Cardiac muscle cell (in vitro differentiated cells and primary cell): ENCODE measurements at regions not wholly inside any gene's neighbourhood (a gene's known extent, or its start where the extent isn't known, plus 50 kb on each side); places are given as distances from the start of the nearest gene placed in this dataset.
"Not testable (repeated sequence)": the region's sequence is repeated elsewhere in the genome, so short reads cannot be mapped to it uniquely, and the experiment has no call there.

Experiments
- DNase-seq, 2 donors: peaks; one replicate each; pipeline versions ENCODE4 v3.0.0 to v3.0.0-alpha.2; 2010 to 2017; ENCODE audit warnings: low read depth in 1 of 2, low spot score in 1 of 2
- H3K27ac ChIP-seq: fragments of 200-600 bp; sonication (generic); 2 replicates; pipeline ENCODE4 v1.5.1; 2016
- H3K27me3 ChIP-seq: fragments of 200-600 bp; sonication (generic); 2 replicates; pipeline ENCODE4 v1.6.0; 2016; ENCODE audit warnings: control low read depth
- H3K36me3 ChIP-seq: fragments of 200-600 bp; sonication (generic); 2 replicates; pipeline ENCODE4 v1.5.1; 2016; ENCODE audit warnings: control low read depth
- H3K4me1 ChIP-seq: fragments of 200-600 bp; sonication (generic); 2 replicates; pipeline ENCODE4 v1.8.1; 2017; ENCODE audit warnings: low read depth, mild to moderate bottlenecking, mixed run types
- H3K4me3 ChIP-seq: fragments of 200-600 bp; sonication (generic); 2 replicates; pipeline ENCODE4 v1.5.1; 2016; ENCODE audit warnings: mild to moderate bottlenecking
- H3K9me3 ChIP-seq: fragments of 200-600 bp; sonication (generic); 2 replicates; pipeline ENCODE4 v1.5.1; 2017; ENCODE audit warnings: low read depth, mild to moderate bottlenecking, control low read depth
- TF ChIP-seq, protein P1 (sequence below): IDR thresholded peaks from 2 replicates; pipeline ENCODE4 v1.5.1; 2012; ENCODE audit warnings: low read depth, mild to moderate bottlenecking, low read length

DNA sequence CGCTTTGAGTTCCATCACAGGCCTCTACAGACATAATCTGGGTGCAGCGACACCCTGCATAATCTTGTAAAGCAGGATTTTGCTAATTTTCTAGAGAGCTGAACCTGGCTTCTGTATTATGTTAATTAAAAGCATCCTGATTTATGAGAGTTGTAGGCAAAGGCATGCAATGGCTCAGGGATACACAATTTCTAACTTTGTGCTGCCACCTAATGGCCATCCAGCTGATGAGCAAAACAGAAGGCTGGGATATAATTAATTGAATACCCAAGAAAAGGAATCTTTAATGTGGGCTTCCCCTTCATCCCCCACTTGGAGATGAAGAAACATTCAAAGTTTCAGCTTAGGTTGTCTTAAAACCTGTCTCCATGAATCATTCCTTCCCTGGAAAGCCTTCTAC, 78.1 kb downstream of the BMP15 start:
- Histone ChIP-seq H3K27me3 (no peaks in the 10 kb centered on the region), H3K4me1 (no peaks in the 10 kb centered on the region), H3K4me3 (no peak overlapping the region), H3K9me3 (no peaks in the 10 kb centered on the region), H3K36me3 (no peaks in the 10 kb centered on the region), H3K27ac (no peak overlapping the region)
- TF ChIP-seq, protein P1, sequence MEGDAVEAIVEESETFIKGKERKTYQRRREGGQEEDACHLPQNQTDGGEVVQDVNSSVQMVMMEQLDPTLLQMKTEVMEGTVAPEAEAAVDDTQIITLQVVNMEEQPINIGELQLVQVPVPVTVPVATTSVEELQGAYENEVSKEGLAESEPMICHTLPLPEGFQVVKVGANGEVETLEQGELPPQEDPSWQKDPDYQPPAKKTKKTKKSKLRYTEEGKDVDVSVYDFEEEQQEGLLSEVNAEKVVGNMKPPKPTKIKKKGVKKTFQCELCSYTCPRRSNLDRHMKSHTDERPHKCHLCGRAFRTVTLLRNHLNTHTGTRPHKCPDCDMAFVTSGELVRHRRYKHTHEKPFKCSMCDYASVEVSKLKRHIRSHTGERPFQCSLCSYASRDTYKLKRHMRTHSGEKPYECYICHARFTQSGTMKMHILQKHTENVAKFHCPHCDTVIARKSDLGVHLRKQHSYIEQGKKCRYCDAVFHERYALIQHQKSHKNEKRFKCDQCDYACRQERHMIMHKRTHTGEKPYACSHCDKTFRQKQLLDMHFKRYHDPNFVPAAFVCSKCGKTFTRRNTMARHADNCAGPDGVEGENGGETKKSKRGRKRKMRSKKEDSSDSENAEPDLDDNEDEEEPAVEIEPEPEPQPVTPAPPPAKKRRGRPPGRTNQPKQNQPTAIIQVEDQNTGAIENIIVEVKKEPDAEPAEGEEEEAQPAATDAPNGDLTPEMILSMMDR = peak; percentile 44
- peak; percentile 43 to 46 for DNase-seq

DNA sequence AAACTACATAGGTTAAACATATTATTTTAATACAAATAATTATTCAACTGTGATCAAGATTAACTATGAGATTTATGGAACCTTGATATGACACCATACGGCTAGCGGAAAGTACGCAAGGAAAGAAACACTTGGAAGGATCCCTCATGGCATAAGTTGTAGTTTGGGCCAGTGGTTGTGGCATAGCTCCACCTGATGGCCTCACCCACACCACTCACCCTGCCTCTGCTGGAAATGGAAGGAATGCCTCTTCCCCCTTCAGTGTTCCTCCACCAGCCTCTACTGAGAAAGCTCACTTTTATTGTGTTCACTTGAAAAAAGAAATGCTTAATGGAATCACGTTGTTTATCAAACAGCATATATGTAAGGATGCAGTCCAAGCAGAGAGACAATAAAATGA, 86.4 kb downstream of the BMP15 start:
- H3K36me3 ChIP-seq = no peaks in the 10 kb centered on the region
- no peaks in the 10 kb centered on the region for H3K27me3 ChIP-seq
- no peak for DNase-seq
- H3K27ac ChIP-seq = no peak overlapping the region
- no peaks in the 10 kb centered on the region for H3K4me1 ChIP-seq
- no peak overlapping the region for H3K4me3 ChIP-seq
- TF ChIP-seq, protein P1 = no peak
- no peaks in the 10 kb centered on the region for H3K9me3 ChIP-seq

DNA sequence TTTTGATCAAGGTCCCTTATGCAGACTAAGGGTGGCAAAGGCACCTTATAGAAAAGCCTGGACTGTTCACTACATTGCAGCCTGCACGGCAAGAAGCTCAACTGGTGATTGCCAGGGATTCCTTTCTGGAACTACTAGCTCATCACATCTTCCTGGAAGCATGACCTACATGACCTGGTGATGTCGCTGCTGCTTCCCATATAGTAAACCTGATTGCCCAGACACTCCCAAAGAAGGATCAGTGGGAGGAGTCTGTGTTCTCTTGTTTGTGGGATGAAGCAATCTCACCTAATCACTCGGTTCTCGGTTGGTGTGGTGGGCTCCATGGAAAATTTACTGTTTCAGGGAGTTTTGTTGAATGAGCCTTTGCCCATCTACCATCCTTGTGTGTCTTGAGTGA, 89.8 kb downstream of the BMP15 start:
- not testable (repeated sequence) for H3K36me3 ChIP-seq, H3K9me3 ChIP-seq, DNase-seq, H3K4me3 ChIP-seq, H3K4me1 ChIP-seq, H3K27ac ChIP-seq, H3K27me3 ChIP-seq

DNA sequence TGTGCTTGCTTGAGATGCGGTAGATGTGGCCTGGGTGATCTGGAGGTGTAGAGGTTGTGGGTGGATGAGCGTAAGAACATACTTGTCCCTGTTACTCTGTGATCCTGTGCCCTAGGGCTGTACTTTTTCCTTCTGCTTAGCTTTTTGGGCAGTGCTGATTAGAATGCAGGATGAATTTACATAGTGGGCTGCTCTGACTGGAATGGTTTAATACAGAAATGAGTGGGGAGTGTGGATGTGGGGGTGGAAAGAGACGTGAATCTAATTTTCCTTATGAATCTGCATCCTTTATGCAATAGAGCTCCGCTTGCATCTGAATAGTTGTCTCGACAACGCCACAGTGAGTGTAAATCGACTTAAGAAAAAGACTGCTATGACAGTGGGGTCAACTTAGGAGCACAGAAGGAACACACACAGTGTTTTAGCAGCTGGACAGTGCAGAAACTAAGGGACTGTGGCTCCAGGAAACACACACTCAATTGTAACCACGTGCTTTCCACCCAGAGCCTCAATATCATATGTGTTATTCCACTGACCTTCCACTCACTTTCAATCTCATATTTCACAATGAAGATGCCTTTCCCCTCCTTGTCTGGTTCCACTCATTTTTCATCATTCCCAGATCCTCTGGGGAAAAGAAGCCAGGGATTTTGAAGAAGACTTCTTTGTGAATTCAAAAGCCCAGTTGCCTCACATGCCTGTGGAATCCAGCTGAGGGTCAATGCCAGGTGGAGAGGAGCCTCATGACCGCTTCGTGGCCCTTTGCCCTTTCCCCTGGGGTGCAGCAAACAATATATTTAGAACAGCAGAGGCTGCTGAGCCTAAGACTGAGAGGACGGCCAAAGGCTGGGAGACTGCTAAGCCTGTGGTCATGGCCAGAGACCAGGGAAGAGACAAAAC, 91.4 kb downstream of the BMP15 start:
- H3K27me3 ChIP-seq, H3K36me3 ChIP-seq, H3K4me3 ChIP-seq, H3K4me1 ChIP-seq, DNase-seq, H3K9me3 ChIP-seq, H3K27ac ChIP-seq: not testable (repeated sequence)

DNA sequence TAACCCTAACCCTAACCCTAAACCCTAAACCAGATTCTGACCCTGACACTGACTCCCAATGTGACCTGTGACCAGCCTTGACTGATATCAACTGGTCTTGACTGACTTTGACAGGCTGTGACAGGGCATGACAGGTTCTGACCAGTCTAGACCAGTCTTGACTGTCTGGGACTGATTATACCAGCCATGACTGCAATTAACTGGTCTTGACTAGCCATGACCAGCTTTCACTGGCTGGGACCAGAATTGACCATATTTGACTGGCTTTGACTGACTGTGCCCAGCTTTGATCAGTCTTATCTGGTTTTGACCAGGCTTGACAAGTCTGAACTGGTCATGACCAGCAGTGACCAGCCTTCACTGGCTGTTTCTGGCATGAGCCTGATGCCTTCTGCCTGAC, 95.5 kb downstream of the BMP15 start:
- Histone ChIP-seq H3K36me3 (no peaks in the 10 kb centered on the region), H3K9me3 (no peaks in the 10 kb centered on the region), H3K27me3 (no peaks in the 10 kb centered on the region), H3K4me3 (no peak overlapping the region), H3K27ac (no peak overlapping the region), H3K4me1 (no peaks in the 10 kb centered on the region)
- TF ChIP-seq, protein P1 = no peak
- DNase-seq = no peak

DNA sequence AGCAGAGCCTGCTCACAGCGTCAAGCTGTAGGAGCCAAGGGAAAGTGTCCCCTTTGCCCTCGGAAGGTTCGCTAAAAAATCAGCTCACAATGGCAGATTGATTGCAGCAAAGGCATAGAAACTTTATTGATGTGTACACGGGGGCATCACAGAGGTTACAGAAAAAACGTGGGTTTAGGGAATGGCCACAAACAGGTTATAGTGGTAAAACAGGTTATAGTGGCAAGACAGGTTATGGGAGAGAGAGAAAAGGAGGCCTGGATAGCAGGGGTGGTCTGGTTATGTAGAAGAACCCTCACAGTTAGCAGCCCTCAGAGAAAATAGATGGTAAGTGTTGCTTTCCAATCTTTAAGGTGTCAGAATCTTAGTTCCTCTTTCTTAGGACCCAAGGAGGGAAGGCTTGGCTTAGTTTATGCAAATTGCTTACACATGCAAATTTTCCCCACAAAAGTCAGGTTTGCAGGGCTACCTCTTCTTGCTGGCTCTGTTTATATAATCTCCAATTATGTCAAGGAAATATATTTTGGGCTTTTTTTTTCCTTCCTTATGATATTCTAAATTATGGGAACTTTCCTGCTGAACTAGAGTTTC, 113.7 kb downstream of the BMP15 start:
- TF ChIP-seq, protein P1 = no peak
- Histone ChIP-seq H3K36me3 (no peaks in the 10 kb centered on the region), H3K27ac (no peak overlapping the region), H3K4me3 (no peak overlapping the region), H3K4me1 (no peaks in the 10 kb centered on the region), H3K9me3 (no peaks in the 10 kb centered on the region), H3K27me3 (no peaks in the 10 kb centered on the region)
- no peak for DNase-seq
